Erythroblast (primary cell): ENCODE measurements at regions not wholly inside any gene's neighbourhood (a gene's known extent, or its start where the extent isn't known, plus 50 kb on each side); places are given as distances from the start of the nearest gene placed in this dataset.

ENCODE experiments used
- GATA1 ChIP-seq: IDR thresholded peaks from 2 replicates; pipeline ENCODE4 v1.6.1; 2011; ENCODE audit warnings: low read depth, mild to moderate bottlenecking, control low read depth, low read length, moderate library complexity
- POLR2A ChIP-seq: IDR thresholded peaks from 2 replicates; pipeline ENCODE4 v1.6.1; 2011; ENCODE audit warnings: mild to moderate bottlenecking, low read length

DNA sequence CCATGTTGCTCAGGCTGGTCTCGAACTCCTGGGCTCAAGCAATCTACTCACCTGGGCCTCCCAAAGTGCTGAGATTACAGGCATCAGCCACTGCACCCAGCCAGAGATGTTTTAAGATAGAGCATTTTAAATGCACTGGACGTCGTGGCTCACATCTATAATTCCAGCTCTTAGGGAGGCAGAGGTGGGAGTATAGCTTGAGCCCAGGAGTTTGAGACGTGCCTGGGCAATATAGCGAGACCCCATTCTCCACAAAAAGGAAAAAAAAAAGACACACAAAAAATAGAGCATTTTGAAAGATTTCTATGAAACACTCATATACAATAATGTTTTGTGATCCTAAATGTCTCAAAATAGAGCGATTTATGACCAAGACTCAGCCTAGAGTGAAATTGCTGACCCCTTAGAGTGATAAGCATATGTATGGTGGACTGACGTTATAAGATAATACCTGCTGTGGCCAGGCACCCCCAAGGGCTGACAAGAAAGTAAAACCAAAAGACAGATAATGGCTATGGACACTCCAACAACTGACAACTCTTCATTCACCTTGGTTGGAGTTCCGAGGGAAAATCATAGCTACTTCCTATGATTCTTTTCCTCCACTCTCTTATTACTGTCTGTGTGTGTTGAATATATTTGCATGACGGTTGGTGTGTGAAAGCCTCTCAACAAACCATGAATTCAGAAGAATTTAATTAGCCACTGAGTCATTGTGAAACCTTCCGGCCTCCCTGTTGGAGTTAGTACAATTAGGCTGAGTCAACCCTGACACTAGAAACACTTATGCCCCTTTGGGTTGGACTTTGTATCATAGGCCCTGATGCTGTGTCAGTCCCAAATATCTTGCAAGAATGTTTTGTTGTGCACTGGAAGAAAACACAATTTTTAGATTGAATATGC, 526.5 kb upstream of the NUDT12 start:
- no peak for TF ChIP-seq POLR2A
- no peak for TF ChIP-seq GATA1
